ENCODE measurements at regions not wholly inside any gene's neighbourhood (a gene's known extent, or its start where the extent isn't known, plus 50 kb on each side); places are given as distances from the start of the nearest gene placed in this dataset.
"Not testable (repeated sequence)": the region's sequence is repeated elsewhere in the genome, so short reads cannot be mapped to it uniquely, and the experiment has no call there.

- not testable (repeated sequence) for TF ChIP-seq CTCF, POLR2A, EP300, POLR2AphosphoS5 (IDR thresholded peaks at IDR 0.05)
These were observed 401.6 kb upstream of the LMO3 start for GRCh38 chr12:17007442-17008040.
